ENCODE measurements at regions not wholly inside any gene's neighbourhood (a gene's known extent, or its start where the extent isn't known, plus 50 kb on each side); places are given as distances from the start of the nearest gene placed in this dataset.

GRCh38 chr6:113370508-113371502 is 486.3 kb upstream of the MARCKS start:
- TF ChIP-seq CTCF (IDR thresholded peaks at IDR 0.05) (no peak), POLR2A (IDR thresholded peaks at IDR 0.05) (no peak)
